ENCODE measurements at regions not wholly inside any gene's neighbourhood (a gene's known extent, or its start where the extent isn't known, plus 50 kb on each side); places are given as distances from the start of the nearest gene placed in this dataset.
"Not testable (repeated sequence)": the region's sequence is repeated elsewhere in the genome, so short reads cannot be mapped to it uniquely, and the experiment has no call there.

GRCh38 chr14:82636426-82636825 is 1102.8 kb upstream of the SEL1L start:
- no peak for DNase-seq

- DNase-seq: no peak
Measured at GRCh38 chr14:82641050-82641540, 1107.4 kb upstream of the SEL1L start.

- no peak for DNase-seq
Measured at GRCh38 chr14:82642425-82642824, 1108.8 kb upstream of the SEL1L start.

- DNase-seq: no peak
Measured at GRCh38 chr14:82647088-82647810, 1113.6 kb upstream of the SEL1L start.

- DNase-seq: no peak
Measured at GRCh38 chr14:82655770-82656169, 1122.1 kb upstream of the SEL1L start.

- DNase-seq: no peak
Measured at GRCh38 chr14:82657186-82657675, 1123.6 kb upstream of the SEL1L start.

- DNase-seq: no peak
Measured at GRCh38 chr14:82661258-82661657, 1127.6 kb upstream of the SEL1L start.

GRCh38 chr14:82667006-82667405 is 1133.4 kb upstream of the SEL1L start:
- DNase-seq: no peak

GRCh38 chr14:82667501-82667900 is 1133.8 kb upstream of the SEL1L start:
- DNase-seq: no peak

- no peak for DNase-seq
Measured at GRCh38 chr14:82676403-82676802, 1142.8 kb upstream of the SEL1L start.

- no peak for DNase-seq
Measured at GRCh38 chr14:82689948-82690347, 1156.3 kb upstream of the SEL1L start.

- not testable (repeated sequence) for DNase-seq
Measured at GRCh38 chr14:82691191-82691590, 1157.5 kb upstream of the SEL1L start.

GRCh38 chr14:82694820-82695219 is 1161.2 kb upstream of the SEL1L start:
- no peak for DNase-seq

GRCh38 chr14:82704218-82704617 is 1170.6 kb upstream of the SEL1L start:
- DNase-seq: no peak

GRCh38 chr14:82710267-82710841 is 1176.7 kb upstream of the SEL1L start:
- DNase-seq: peak; percentile 30

- no peak for DNase-seq
Measured at GRCh38 chr14:82719617-82720016, 1186.0 kb upstream of the SEL1L start.

GRCh38 chr14:82720431-82720830 is 1186.8 kb upstream of the SEL1L start:
- DNase-seq: no peak

GRCh38 chr14:82720946-82721345 is 1187.3 kb upstream of the SEL1L start:
- no peak for DNase-seq

- DNase-seq: peak; percentile 37
Measured at GRCh38 chr14:82724316-82724715, 1190.7 kb upstream of the SEL1L start.

- DNase-seq: no peak
Measured at GRCh38 chr14:82725213-82725612, 1191.6 kb upstream of the SEL1L start.

GRCh38 chr14:82731526-82731925 is 1197.9 kb upstream of the SEL1L start:
- no peak for DNase-seq

- no peak for DNase-seq
Measured at GRCh38 chr14:82740547-82740946, 1206.9 kb upstream of the SEL1L start.

GRCh38 chr14:82755476-82755875 is 1221.8 kb upstream of the SEL1L start:
- no peak for DNase-seq

GRCh38 chr14:82755923-82756322 is 1222.3 kb upstream of the SEL1L start:
- no peak for DNase-seq

GRCh38 chr14:82757776-82758175 is 1224.1 kb upstream of the SEL1L start:
- no peak for DNase-seq

All from NCI-H1048 (cell line).